ENCODE measurements at regions not wholly inside any gene's neighbourhood (a gene's known extent, or its start where the extent isn't known, plus 50 kb on each side); places are given as distances from the start of the nearest gene placed in this dataset.

DNA sequence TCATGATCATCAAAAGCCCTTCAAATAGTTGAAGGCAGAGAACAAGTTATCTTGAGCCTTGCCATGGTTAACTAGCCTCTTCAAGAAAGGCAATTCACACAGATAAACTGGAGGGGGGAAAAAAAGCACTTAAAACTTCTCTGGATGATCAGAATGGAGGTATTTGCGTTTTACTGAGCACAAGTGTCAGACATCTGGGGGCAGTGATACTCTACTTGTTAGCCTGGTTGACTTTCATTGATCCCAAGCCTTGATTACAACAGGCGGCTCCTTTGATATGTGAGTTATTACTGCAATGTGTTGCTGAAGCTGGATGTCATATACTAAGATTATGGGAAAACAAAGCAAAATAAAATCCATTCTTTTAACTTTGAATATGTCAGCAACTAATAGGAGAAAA lies 155.0 kb upstream of the HS3ST3A1 start:
- Histone ChIP-seq H3K36me3 (ENCODE audit: control insufficient read depth, insufficient read depth, low read length) (no peaks in the 10 kb centered on the region), H3K27me3 (ENCODE audit: control insufficient read depth, insufficient read depth, low read length) (no peaks in the 10 kb centered on the region), H3K9me3 (ENCODE audit: control insufficient read depth, insufficient read depth, low read length) (no peaks in the 10 kb centered on the region), H3K4me1 (ENCODE audit: control insufficient read depth, insufficient read depth, low read length) (peaks cover 22% of the 10 kb centered on the region), H3K9ac (ENCODE audit: low read depth, low read length) (no peak overlapping the region), H3K27ac (ENCODE audit: low read depth, low read length) (no peak overlapping the region), H3K4me3 (ENCODE audit: low read depth, low read length) (no peak overlapping the region)

GRCh38 chr17:13757871-13758270 lies 156.1 kb upstream of the HS3ST3A1 start:
- H3K9ac ChIP-seq (ENCODE audit: low read depth, low read length): no peak overlapping the region
- no peaks in the 10 kb centered on the region for H3K27me3 ChIP-seq (ENCODE audit: control insufficient read depth, insufficient read depth, low read length)
- no peak overlapping the region for H3K4me3 ChIP-seq (ENCODE audit: low read depth, low read length)
- peaks cover 15% of the 10 kb centered on the region for H3K4me1 ChIP-seq (ENCODE audit: control insufficient read depth, insufficient read depth, low read length)
- no peak overlapping the region for H3K27ac ChIP-seq (ENCODE audit: low read depth, low read length)
- H3K9me3 ChIP-seq (ENCODE audit: control insufficient read depth, insufficient read depth, low read length): no peaks in the 10 kb centered on the region
- no peaks in the 10 kb centered on the region for H3K36me3 ChIP-seq (ENCODE audit: control insufficient read depth, insufficient read depth, low read length)

- Histone ChIP-seq H3K9ac (ENCODE audit: low read depth, low read length) (no peak overlapping the region), H3K9me3 (ENCODE audit: control insufficient read depth, insufficient read depth, low read length) (no peaks in the 10 kb centered on the region), H3K36me3 (ENCODE audit: control insufficient read depth, insufficient read depth, low read length) (no peaks in the 10 kb centered on the region), H3K27me3 (ENCODE audit: control insufficient read depth, insufficient read depth, low read length) (no peaks in the 10 kb centered on the region), H3K4me3 (ENCODE audit: low read depth, low read length) (no peak overlapping the region), H3K27ac (ENCODE audit: low read depth, low read length) (no peak overlapping the region), H3K4me1 (ENCODE audit: control insufficient read depth, insufficient read depth, low read length) (no peaks in the 10 kb centered on the region)
Measured at GRCh38 chr17:13759518-13760335, 158.0 kb upstream of the HS3ST3A1 start.

GRCh38 chr17:13761038-13761603 lies 159.4 kb upstream of the HS3ST3A1 start:
- no peaks in the 10 kb centered on the region for H3K9me3 ChIP-seq (ENCODE audit: control insufficient read depth, insufficient read depth, low read length)
- no peak overlapping the region for H3K9ac ChIP-seq (ENCODE audit: low read depth, low read length)
- H3K27me3 ChIP-seq (ENCODE audit: control insufficient read depth, insufficient read depth, low read length): no peaks in the 10 kb centered on the region
- H3K27ac ChIP-seq (ENCODE audit: low read depth, low read length): no peak overlapping the region
- H3K4me1 ChIP-seq (ENCODE audit: control insufficient read depth, insufficient read depth, low read length): no peaks in the 10 kb centered on the region
- H3K4me3 ChIP-seq (ENCODE audit: low read depth, low read length): no peak overlapping the region
- no peaks in the 10 kb centered on the region for H3K36me3 ChIP-seq (ENCODE audit: control insufficient read depth, insufficient read depth, low read length)

GRCh38 chr17:13765701-13766100 lies 164.0 kb upstream of the HS3ST3A1 start:
- H3K27me3 ChIP-seq (ENCODE audit: control insufficient read depth, insufficient read depth, low read length): no peaks in the 10 kb centered on the region
- H3K4me1 ChIP-seq (ENCODE audit: control insufficient read depth, insufficient read depth, low read length): no peaks in the 10 kb centered on the region
- peaks cover 14% of the 10 kb centered on the region for H3K9me3 ChIP-seq (ENCODE audit: control insufficient read depth, insufficient read depth, low read length)
- no peak overlapping the region for H3K9ac ChIP-seq (ENCODE audit: low read depth, low read length)
- no peak overlapping the region for H3K27ac ChIP-seq (ENCODE audit: low read depth, low read length)
- no peak overlapping the region for H3K4me3 ChIP-seq (ENCODE audit: low read depth, low read length)
- no peaks in the 10 kb centered on the region for H3K36me3 ChIP-seq (ENCODE audit: control insufficient read depth, insufficient read depth, low read length)

- Histone ChIP-seq H3K9me3 (ENCODE audit: control insufficient read depth, insufficient read depth, low read length) (peaks cover 18% of the 10 kb centered on the region), H3K9ac (ENCODE audit: low read depth, low read length) (no peak overlapping the region), H3K4me1 (ENCODE audit: control insufficient read depth, insufficient read depth, low read length) (no peaks in the 10 kb centered on the region), H3K27me3 (ENCODE audit: control insufficient read depth, insufficient read depth, low read length) (no peaks in the 10 kb centered on the region), H3K27ac (ENCODE audit: low read depth, low read length) (no peak overlapping the region), H3K4me3 (ENCODE audit: low read depth, low read length) (no peak overlapping the region), H3K36me3 (ENCODE audit: control insufficient read depth, insufficient read depth, low read length) (no peaks in the 10 kb centered on the region)
Measured at GRCh38 chr17:13770702-13771101, 169.0 kb upstream of the HS3ST3A1 start.

GRCh38 chr17:13775450-13775849 lies 173.7 kb upstream of the HS3ST3A1 start:
- peaks cover 8% of the 10 kb centered on the region; the same call in 1 of the 2 replicates for H3K9me3 ChIP-seq (ENCODE audit: control insufficient read depth, insufficient read depth, low read length)
- no peak overlapping the region for H3K4me3 ChIP-seq (ENCODE audit: low read depth, low read length)
- no peak overlapping the region for H3K9ac ChIP-seq (ENCODE audit: low read depth, low read length)
- H3K27ac ChIP-seq (ENCODE audit: low read depth, low read length): no peak overlapping the region
- H3K4me1 ChIP-seq (ENCODE audit: control insufficient read depth, insufficient read depth, low read length): no peaks in the 10 kb centered on the region
- no peaks in the 10 kb centered on the region for H3K27me3 ChIP-seq (ENCODE audit: control insufficient read depth, insufficient read depth, low read length)
- no peaks in the 10 kb centered on the region for H3K36me3 ChIP-seq (ENCODE audit: control insufficient read depth, insufficient read depth, low read length)

- no peak overlapping the region for H3K27ac ChIP-seq (ENCODE audit: low read depth, low read length)
- no peak overlapping the region for H3K4me3 ChIP-seq (ENCODE audit: low read depth, low read length)
- no peak overlapping the region for H3K9ac ChIP-seq (ENCODE audit: low read depth, low read length)
- H3K4me1 ChIP-seq (ENCODE audit: control insufficient read depth, insufficient read depth, low read length): no peaks in the 10 kb centered on the region
- H3K36me3 ChIP-seq (ENCODE audit: control insufficient read depth, insufficient read depth, low read length): no peaks in the 10 kb centered on the region
- peaks cover 9% of the 10 kb centered on the region; the same call in 1 of the 2 replicates for H3K9me3 ChIP-seq (ENCODE audit: control insufficient read depth, insufficient read depth, low read length)
- H3K27me3 ChIP-seq (ENCODE audit: control insufficient read depth, insufficient read depth, low read length): no peaks in the 10 kb centered on the region
Measured at GRCh38 chr17:13776027-13776551, 174.4 kb upstream of the HS3ST3A1 start.

DNA sequence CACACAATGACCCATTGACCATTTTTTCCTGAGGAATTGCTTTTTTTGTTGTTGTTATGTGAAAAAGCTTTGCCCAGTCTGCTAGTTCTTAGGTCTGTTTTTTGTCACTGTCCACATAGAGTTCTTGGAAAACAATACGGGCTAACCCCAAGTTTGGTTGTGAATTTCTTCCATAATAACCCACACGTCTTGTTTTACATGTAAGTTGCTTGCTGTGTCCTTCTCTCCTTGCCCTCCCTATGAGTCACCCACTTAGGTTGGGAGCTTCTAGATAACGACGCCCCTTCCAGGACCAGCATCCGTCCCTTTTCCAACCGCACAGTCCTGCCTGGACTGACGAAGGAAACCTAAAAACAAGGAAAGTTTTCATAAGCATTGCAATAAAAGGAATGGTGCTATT lies 175.3 kb upstream of the HS3ST3A1 start:
- H3K9me3 ChIP-seq (ENCODE audit: control insufficient read depth, insufficient read depth, low read length): peaks cover 9% of the 10 kb centered on the region; the same call in 1 of the 2 replicates
- no peaks in the 10 kb centered on the region for H3K27me3 ChIP-seq (ENCODE audit: control insufficient read depth, insufficient read depth, low read length)
- H3K36me3 ChIP-seq (ENCODE audit: control insufficient read depth, insufficient read depth, low read length): no peaks in the 10 kb centered on the region
- no peak overlapping the region for H3K27ac ChIP-seq (ENCODE audit: low read depth, low read length)
- H3K4me1 ChIP-seq (ENCODE audit: control insufficient read depth, insufficient read depth, low read length): no peaks in the 10 kb centered on the region
- no peak overlapping the region for H3K9ac ChIP-seq (ENCODE audit: low read depth, low read length)
- no peak overlapping the region for H3K4me3 ChIP-seq (ENCODE audit: low read depth, low read length)

DNA sequence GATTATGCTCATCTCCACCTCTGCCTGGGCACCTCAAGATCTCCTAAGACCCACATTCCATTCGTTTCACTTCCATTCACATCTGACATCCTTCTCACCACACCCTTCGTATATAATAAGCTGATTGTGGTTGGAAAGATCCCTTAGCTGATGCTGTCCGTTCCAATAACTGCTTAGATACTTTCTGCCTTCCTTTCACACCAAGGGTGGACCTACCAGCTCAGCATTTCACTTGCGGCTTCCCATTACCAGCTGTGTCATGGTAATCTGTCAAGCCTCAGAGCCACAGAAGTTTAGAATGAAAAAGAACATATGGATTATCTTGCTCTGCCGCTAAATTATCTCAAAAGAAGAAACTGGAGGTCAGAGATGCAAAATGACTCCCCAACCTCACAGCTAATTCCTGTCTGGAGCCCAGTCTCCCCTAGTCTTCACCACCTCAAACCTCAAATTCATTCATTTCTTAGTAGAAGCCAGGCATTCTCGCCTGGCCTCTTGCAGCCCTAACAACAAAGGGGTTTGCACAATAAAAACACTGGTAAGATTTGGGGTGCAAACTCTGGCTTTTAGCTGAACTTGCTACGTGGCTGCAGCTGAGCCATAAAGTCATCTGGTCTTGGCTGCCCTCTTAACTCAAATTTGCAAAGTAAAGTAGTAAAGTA lies 182.8 kb upstream of the HS3ST3A1 start:
- H3K9ac ChIP-seq (ENCODE audit: low read depth, low read length): no peak overlapping the region
- no peaks in the 10 kb centered on the region for H3K36me3 ChIP-seq (ENCODE audit: control insufficient read depth, insufficient read depth, low read length)
- peaks cover 9% of the 10 kb centered on the region; the same call in 1 of the 2 replicates for H3K9me3 ChIP-seq (ENCODE audit: control insufficient read depth, insufficient read depth, low read length)
- no peaks in the 10 kb centered on the region for H3K4me1 ChIP-seq (ENCODE audit: control insufficient read depth, insufficient read depth, low read length)
- H3K27ac ChIP-seq (ENCODE audit: low read depth, low read length): no peak overlapping the region
- no peaks in the 10 kb centered on the region for H3K27me3 ChIP-seq (ENCODE audit: control insufficient read depth, insufficient read depth, low read length)
- no peak overlapping the region for H3K4me3 ChIP-seq (ENCODE audit: low read depth, low read length)
